Endothelial cell (in vitro differentiated cells): ENCODE measurements at regions not wholly inside any gene's neighbourhood (a gene's known extent, or its start where the extent isn't known, plus 50 kb on each side); places are given as distances from the start of the nearest gene placed in this dataset.

Experiments used
- DNase-seq: peaks from one replicate; pipeline ENCODE4 v3.0.0; 2021; ENCODE audit warnings: low spot score
- H3K27ac Mint-ChIP-seq: one replicate; pipeline ENCODE4 v1.8.0; 2021; ENCODE audit warnings: mixed read lengths, inconsistent platforms; ENCODE audit not compliant: unreplicated experiment
- H3K27me3 Mint-ChIP-seq: one replicate; pipeline ENCODE4 v1.8.0; 2021; ENCODE audit warnings: mild to moderate bottlenecking, moderate library complexity, mixed read lengths, inconsistent platforms; ENCODE audit not compliant: unreplicated experiment
- H3K36me3 Mint-ChIP-seq: one replicate; pipeline ENCODE4 v1.8.0; 2021; ENCODE audit warnings: mild to moderate bottlenecking, low read depth, mixed read lengths, inconsistent platforms; ENCODE audit not compliant: unreplicated experiment
- H3K4me1 Mint-ChIP-seq: one replicate; pipeline ENCODE4 v1.8.0; 2021; ENCODE audit warnings: mild to moderate bottlenecking, mixed read lengths, inconsistent platforms; ENCODE audit not compliant: unreplicated experiment
- H3K4me3 Mint-ChIP-seq: one replicate; pipeline ENCODE4 v1.8.0; 2021; ENCODE audit warnings: mild to moderate bottlenecking, mixed read lengths, inconsistent platforms; ENCODE audit not compliant: unreplicated experiment
- H3K9me3 Mint-ChIP-seq: one replicate; pipeline ENCODE4 v1.8.0; 2021; ENCODE audit warnings: mixed read lengths, inconsistent platforms; ENCODE audit not compliant: unreplicated experiment
- TF ChIP-seq, protein P1 (sequence below): fragments of 200-600 bp; sonication (generic); IDR thresholded peaks from one replicate; pipeline ENCODE4 v1.5.0; 2021; ENCODE audit warnings: antibody characterized with exemption; ENCODE audit not compliant: unreplicated experiment

GRCh38 chr21:27391990-27392389, 425.1 kb upstream of the ADAMTS5 start:
- TF ChIP-seq, protein P1, sequence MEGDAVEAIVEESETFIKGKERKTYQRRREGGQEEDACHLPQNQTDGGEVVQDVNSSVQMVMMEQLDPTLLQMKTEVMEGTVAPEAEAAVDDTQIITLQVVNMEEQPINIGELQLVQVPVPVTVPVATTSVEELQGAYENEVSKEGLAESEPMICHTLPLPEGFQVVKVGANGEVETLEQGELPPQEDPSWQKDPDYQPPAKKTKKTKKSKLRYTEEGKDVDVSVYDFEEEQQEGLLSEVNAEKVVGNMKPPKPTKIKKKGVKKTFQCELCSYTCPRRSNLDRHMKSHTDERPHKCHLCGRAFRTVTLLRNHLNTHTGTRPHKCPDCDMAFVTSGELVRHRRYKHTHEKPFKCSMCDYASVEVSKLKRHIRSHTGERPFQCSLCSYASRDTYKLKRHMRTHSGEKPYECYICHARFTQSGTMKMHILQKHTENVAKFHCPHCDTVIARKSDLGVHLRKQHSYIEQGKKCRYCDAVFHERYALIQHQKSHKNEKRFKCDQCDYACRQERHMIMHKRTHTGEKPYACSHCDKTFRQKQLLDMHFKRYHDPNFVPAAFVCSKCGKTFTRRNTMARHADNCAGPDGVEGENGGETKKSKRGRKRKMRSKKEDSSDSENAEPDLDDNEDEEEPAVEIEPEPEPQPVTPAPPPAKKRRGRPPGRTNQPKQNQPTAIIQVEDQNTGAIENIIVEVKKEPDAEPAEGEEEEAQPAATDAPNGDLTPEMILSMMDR = no peak
- Mint-ChIP-seq H3K27me3 (peaks cover 2% of the 10 kb centered on the region), H3K4me3 (no peak overlapping the region), H3K9me3 (no peaks in the 10 kb centered on the region), H3K27ac (no peak overlapping the region), H3K4me1 (peaks cover 12% of the 10 kb centered on the region), H3K36me3 (no peaks in the 10 kb centered on the region)
- no peak for DNase-seq

GRCh38 chr21:27390384-27390783, 423.5 kb upstream of the ADAMTS5 start:
- no peak overlapping the region for H3K27ac Mint-ChIP-seq
- TF ChIP-seq, protein P1 = no peak
- H3K27me3 Mint-ChIP-seq = peaks cover 5% of the 10 kb centered on the region
- H3K9me3 Mint-ChIP-seq = no peaks in the 10 kb centered on the region
- peaks cover 12% of the 10 kb centered on the region for H3K4me1 Mint-ChIP-seq
- no peak overlapping the region for H3K4me3 Mint-ChIP-seq
- no peaks in the 10 kb centered on the region for H3K36me3 Mint-ChIP-seq
- no peak for DNase-seq

GRCh38 chr21:27388825-27389224, 421.9 kb upstream of the ADAMTS5 start:
- Mint-ChIP-seq H3K27ac (no peak overlapping the region), H3K9me3 (no peaks in the 10 kb centered on the region), H3K27me3 (peaks cover 5% of the 10 kb centered on the region), H3K36me3 (no peaks in the 10 kb centered on the region), H3K4me3 (no peak overlapping the region), H3K4me1 (peaks cover 12% of the 10 kb centered on the region)
- TF ChIP-seq, protein P1 = no peak
- DNase-seq = no peak

DNA sequence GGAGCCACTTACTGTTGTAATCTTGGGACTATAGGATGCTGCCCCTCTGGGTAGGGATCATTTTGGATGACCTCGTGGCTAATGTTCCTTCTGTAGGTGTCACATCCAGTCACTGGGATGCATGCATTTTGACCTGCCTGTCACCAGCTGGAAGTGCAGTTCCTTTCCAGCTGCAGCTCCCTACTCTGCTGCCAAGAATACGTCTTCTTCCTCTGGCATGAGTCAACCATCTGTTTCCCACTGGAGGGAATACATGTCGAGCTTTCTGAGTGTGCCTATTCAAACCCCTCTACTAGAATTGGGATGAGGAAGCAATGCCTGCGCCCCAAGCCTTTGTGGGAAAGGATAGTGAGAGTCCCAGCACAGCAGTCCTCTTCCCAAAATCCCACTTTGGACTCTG, 415.5 kb upstream of the ADAMTS5 start:
- no peak overlapping the region for H3K4me3 Mint-ChIP-seq
- H3K27me3 Mint-ChIP-seq = peaks cover 3% of the 10 kb centered on the region
- no peak for DNase-seq

GRCh38 chr21:27380303-27380702, 413.4 kb upstream of the ADAMTS5 start:
- H3K4me3 Mint-ChIP-seq = no peak overlapping the region
- H3K9me3 Mint-ChIP-seq = no peaks in the 10 kb centered on the region
- TF ChIP-seq, protein P1 = no peak
- no peak for DNase-seq
- no peaks in the 10 kb centered on the region for H3K36me3 Mint-ChIP-seq
- no peaks in the 10 kb centered on the region for H3K27me3 Mint-ChIP-seq
- H3K4me1 Mint-ChIP-seq = no peaks in the 10 kb centered on the region
- no peak overlapping the region for H3K27ac Mint-ChIP-seq

More for the DNA sequence above, 415.5 kb upstream of the ADAMTS5 start:
- Mint-ChIP-seq H3K36me3 (no peaks in the 10 kb centered on the region), H3K27ac (no peak overlapping the region), H3K4me1 (no peaks in the 10 kb centered on the region), H3K9me3 (no peaks in the 10 kb centered on the region)
- TF ChIP-seq, protein P1 = no peak
